NCI-H748 (cell line): ENCODE measurements at regions not wholly inside any gene's neighbourhood (a gene's known extent, or its start where the extent isn't known, plus 50 kb on each side); places are given as distances from the start of the nearest gene placed in this dataset.
"Not testable (repeated sequence)": the region's sequence is repeated elsewhere in the genome, so short reads cannot be mapped to it uniquely, and the experiment has no call there.

Experiments
- DNase-seq: peaks from one replicate; lab custom pipeline; 2025; ENCODE audit not compliant: unreplicated experiment; lab: John Stamatoyannopoulos, UW

GRCh38 chr22:25348996-25349395 is 129.6 kb downstream of the CRYBB2 start:
- not testable (repeated sequence) for DNase-seq

GRCh38 chr22:25350551-25350971 is 131.1 kb downstream of the CRYBB2 start:
- DNase-seq = no peak

- DNase-seq = no peak
Measured at GRCh38 chr22:25351631-25352293, 132.3 kb downstream of the CRYBB2 start.

- no peak for DNase-seq
Measured at GRCh38 chr22:25352294-25352680, 132.8 kb downstream of the CRYBB2 start.

- no peak for DNase-seq
Measured at GRCh38 chr22:25353516-25354445, 134.3 kb downstream of the CRYBB2 start.

GRCh38 chr22:25354456-25354855 is 135.0 kb downstream of the CRYBB2 start:
- no peak for DNase-seq

- no peak for DNase-seq
Measured at GRCh38 chr22:25357132-25357455, 137.7 kb downstream of the CRYBB2 start.

GRCh38 chr22:25357606-25358420 is 138.4 kb downstream of the CRYBB2 start:
- no peak for DNase-seq

GRCh38 chr22:25358421-25359170 is 139.2 kb downstream of the CRYBB2 start:
- no peak for DNase-seq

GRCh38 chr22:25359601-25360261 is 140.3 kb downstream of the CRYBB2 start:
- no peak for DNase-seq

GRCh38 chr22:25360411-25360810 is 141.0 kb downstream of the CRYBB2 start:
- DNase-seq = no peak

GRCh38 chr22:25360891-25361645 is 141.6 kb downstream of the CRYBB2 start:
- DNase-seq = no peak

- no peak for DNase-seq
Measured at GRCh38 chr22:25361899-25362214, 142.4 kb downstream of the CRYBB2 start.

GRCh38 chr22:25362215-25362882 is 142.9 kb downstream of the CRYBB2 start:
- peak; percentile 33 for DNase-seq

- DNase-seq = no peak
Measured at GRCh38 chr22:25362883-25363240, 143.4 kb downstream of the CRYBB2 start.

- DNase-seq = no peak
Measured at GRCh38 chr22:25363474-25363873, 144.0 kb downstream of the CRYBB2 start.

- no peak for DNase-seq
Measured at GRCh38 chr22:25364281-25364680, 144.8 kb downstream of the CRYBB2 start.

GRCh38 chr22:25364736-25365241 is 145.3 kb downstream of the CRYBB2 start:
- no peak for DNase-seq
